OCI-LY3 (cell line): ENCODE measurements at regions not wholly inside any gene's neighbourhood (a gene's known extent, or its start where the extent isn't known, plus 50 kb on each side); places are given as distances from the start of the nearest gene placed in this dataset.

Experiments
- CTCF ChIP-seq: fragments of 200-600, 300-600 bp; sonication (generic); IDR thresholded peaks from 2 replicates; pipeline ENCODE4 v1.5.1; 2014; ENCODE audit warnings: antibody characterized with exemption, low read length, low read depth
- EZH2phosphoT487 ChIP-seq: fragments of 200-600 bp; shearing (Covaris generic); IDR thresholded peaks from 2 replicates; pipeline ENCODE4 v1.6.1; 2018; ENCODE audit warnings: antibody characterized with exemption, mixed run types, low read depth

GRCh38 chr12:105775343-105775742 lies 363.4 kb downstream of the NUAK1 start:
- TF ChIP-seq CTCF (no peak), EZH2phosphoT487 (no peak)
